ENCODE measurements at regions not wholly inside any gene's neighbourhood (a gene's known extent, or its start where the extent isn't known, plus 50 kb on each side); places are given as distances from the start of the nearest gene placed in this dataset.

- Histone ChIP-seq H3K4me3 (ENCODE audit: low read depth, low read length, poor library complexity, severe bottlenecking) (no peak overlapping the region), H3K9me2 (ENCODE audit: low read depth, low read length) (no peaks in the 10 kb centered on the region), H2AFZ (ENCODE audit: low read length) (no peak overlapping the region), H3K27ac (ENCODE audit: low read depth, low read length, poor library complexity, severe bottlenecking) (no peak overlapping the region), H4K20me1 (ENCODE audit: insufficient read depth, low read length) (no peaks in the 10 kb centered on the region), H3K27me3 (ENCODE audit: insufficient read depth, low read length) (no peaks in the 10 kb centered on the region), H3K79me2 (ENCODE audit: insufficient read depth, low read length) (no peaks in the 10 kb centered on the region), H3K9ac (ENCODE audit: low read length) (no peak overlapping the region), H3K36me3 (ENCODE audit: insufficient read depth, low read length) (no peaks in the 10 kb centered on the region), H3K4me1 (ENCODE audit: insufficient read depth, low read length, severe bottlenecking) (no peaks in the 10 kb centered on the region), H3F3A (ENCODE audit: insufficient read depth, low read length) (no peaks in the 10 kb centered on the region), H3K4me2 (ENCODE audit: low read length) (no peak overlapping the region), H3K9me3 (ENCODE audit: low read length) (no peaks in the 10 kb centered on the region)
- TF ChIP-seq CTCF (IDR thresholded peaks at IDR 0.05; ENCODE audit: low read length) (no peak), EZH2 (IDR thresholded peaks at IDR 0.05; ENCODE audit: borderline replicate concordance, low read length) (no peak)
Measured at GRCh38 chr4:136810626-136811025, 721.7 kb downstream of the PCDH18 start.

DNA sequence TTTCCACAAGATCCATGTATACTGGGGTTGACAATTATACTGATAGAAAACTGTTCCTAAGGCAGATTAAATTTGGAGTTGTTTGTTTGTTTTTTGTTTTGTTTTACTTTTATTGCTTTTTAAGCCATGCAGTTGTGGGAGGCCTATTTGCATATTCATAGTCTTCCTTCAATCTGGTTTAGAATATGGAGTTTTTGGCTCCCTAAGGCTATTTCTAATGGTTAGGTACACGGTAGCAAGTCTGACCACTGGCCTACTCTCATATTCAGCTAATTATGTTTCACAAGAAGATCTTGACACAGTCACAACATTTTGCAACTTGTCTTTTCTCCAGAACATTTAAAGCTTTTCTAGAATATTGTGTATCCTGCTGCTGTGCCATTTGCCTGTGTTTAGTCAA lies 725.5 kb downstream of the PCDH18 start:
- Histone ChIP-seq H3K4me2 (ENCODE audit: low read length) (no peak overlapping the region), H3K27me3 (ENCODE audit: insufficient read depth, low read length) (no peaks in the 10 kb centered on the region), H3K79me2 (ENCODE audit: insufficient read depth, low read length) (no peaks in the 10 kb centered on the region), H3K9me2 (ENCODE audit: low read depth, low read length) (no peaks in the 10 kb centered on the region), H2AFZ (ENCODE audit: low read length) (no peak overlapping the region), H3K4me1 (ENCODE audit: insufficient read depth, low read length, severe bottlenecking) (no peaks in the 10 kb centered on the region), H3K27ac (ENCODE audit: low read depth, low read length, poor library complexity, severe bottlenecking) (no peak overlapping the region), H3K9ac (ENCODE audit: low read length) (no peak overlapping the region), H3F3A (ENCODE audit: insufficient read depth, low read length) (no peaks in the 10 kb centered on the region), H3K4me3 (ENCODE audit: low read depth, low read length, poor library complexity, severe bottlenecking) (no peak overlapping the region), H3K36me3 (ENCODE audit: insufficient read depth, low read length) (no peaks in the 10 kb centered on the region), H4K20me1 (ENCODE audit: insufficient read depth, low read length) (no peaks in the 10 kb centered on the region), H3K9me3 (ENCODE audit: low read length) (no peaks in the 10 kb centered on the region; the same call in 1 of the 2 replicates)
- TF ChIP-seq CTCF (IDR thresholded peaks at IDR 0.05; ENCODE audit: low read length) (no peak), EZH2 (IDR thresholded peaks at IDR 0.05; ENCODE audit: borderline replicate concordance, low read length) (no peak)

DNA sequence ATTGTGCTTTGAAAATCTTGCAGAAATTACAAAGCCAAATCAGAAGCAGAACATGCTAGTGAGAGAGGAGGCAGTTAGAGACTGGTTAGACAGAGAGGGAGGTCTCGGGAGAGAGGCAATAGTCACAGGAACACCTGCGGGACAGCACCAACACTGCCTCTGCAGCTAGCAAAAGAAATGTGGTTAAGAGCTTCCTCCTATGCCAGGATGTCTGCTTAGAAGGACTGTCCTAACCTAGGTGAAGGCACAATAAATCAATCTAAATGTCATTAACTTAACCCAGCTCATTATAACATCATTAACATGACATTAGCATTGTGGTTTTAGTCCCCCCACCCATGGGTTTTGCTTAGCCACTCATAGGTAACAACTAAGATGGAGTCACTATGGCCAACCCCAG lies 726.7 kb downstream of the PCDH18 start:
- no peaks in the 10 kb centered on the region for H3K79me2 ChIP-seq (ENCODE audit: insufficient read depth, low read length)
- no peaks in the 10 kb centered on the region; the same call in 1 of the 2 replicates for H3K9me3 ChIP-seq (ENCODE audit: low read length)
- TF ChIP-seq CTCF (IDR thresholded peaks at IDR 0.05; ENCODE audit: low read length) (no peak), EZH2 (IDR thresholded peaks at IDR 0.05; ENCODE audit: borderline replicate concordance, low read length) (no peak)
- H3K4me1 ChIP-seq (ENCODE audit: insufficient read depth, low read length, severe bottlenecking) = no peaks in the 10 kb centered on the region
- no peaks in the 10 kb centered on the region for H3K27me3 ChIP-seq (ENCODE audit: insufficient read depth, low read length)
- no peaks in the 10 kb centered on the region for H3K36me3 ChIP-seq (ENCODE audit: insufficient read depth, low read length)
- no peak overlapping the region for H3K9ac ChIP-seq (ENCODE audit: low read length)
- H4K20me1 ChIP-seq (ENCODE audit: insufficient read depth, low read length) = no peaks in the 10 kb centered on the region
- H3K4me3 ChIP-seq (ENCODE audit: low read depth, low read length, poor library complexity, severe bottlenecking) = no peak overlapping the region
- no peak overlapping the region for H2AFZ ChIP-seq (ENCODE audit: low read length)
- no peaks in the 10 kb centered on the region for H3K9me2 ChIP-seq (ENCODE audit: low read depth, low read length)
- no peak overlapping the region for H3K27ac ChIP-seq (ENCODE audit: low read depth, low read length, poor library complexity, severe bottlenecking)
- no peaks in the 10 kb centered on the region for H3F3A ChIP-seq (ENCODE audit: insufficient read depth, low read length)
- H3K4me2 ChIP-seq (ENCODE audit: low read length) = no peak overlapping the region

Data from OCI-LY1 (cell line).